ENCODE measurements at regions not wholly inside any gene's neighbourhood (a gene's known extent, or its start where the extent isn't known, plus 50 kb on each side); places are given as distances from the start of the nearest gene placed in this dataset.
"Not testable (repeated sequence)": the region's sequence is repeated elsewhere in the genome, so short reads cannot be mapped to it uniquely, and the experiment has no call there.

GRCh38 chr5:167412556-167412955 is 878.9 kb upstream of the WWC1 start:
- DNase-seq (ENCODE audit: extremely low read depth, low read depth), result no peak
- no peak for TF ChIP-seq CTCF (IDR thresholded peaks at IDR 0.05; ENCODE audit: low read depth, low read length)

- no peak for DNase-seq (ENCODE audit: extremely low read depth, low read depth)
- no peak for TF ChIP-seq CTCF (IDR thresholded peaks at IDR 0.05; ENCODE audit: low read depth, low read length)
Measured at GRCh38 chr5:167413506-167413905, 877.9 kb upstream of the WWC1 start.

- no peak for TF ChIP-seq CTCF (IDR thresholded peaks at IDR 0.05; ENCODE audit: low read depth, low read length)
Measured at GRCh38 chr5:167414611-167415010, 876.8 kb upstream of the WWC1 start.

GRCh38 chr5:167415779-167416746 is 875.4 kb upstream of the WWC1 start:
- no peak for DNase-seq (ENCODE audit: extremely low read depth, low read depth)
- no peak for TF ChIP-seq CTCF (IDR thresholded peaks at IDR 0.05; ENCODE audit: low read depth, low read length)

More at GRCh38 chr5:167414611-167415010, 876.8 kb upstream of the WWC1 start:
- no peak for DNase-seq (ENCODE audit: extremely low read depth, low read depth)

- TF ChIP-seq CTCF (IDR thresholded peaks at IDR 0.05; ENCODE audit: low read depth, low read length), result no peak
- DNase-seq (ENCODE audit: extremely low read depth, low read depth), result no peak
Measured at GRCh38 chr5:167417662-167418061, 873.8 kb upstream of the WWC1 start.

GRCh38 chr5:167425161-167425560 is 866.3 kb upstream of the WWC1 start:
- no peak for TF ChIP-seq CTCF (IDR thresholded peaks at IDR 0.05; ENCODE audit: low read depth, low read length)
- no peak for DNase-seq (ENCODE audit: extremely low read depth, low read depth)

- no peak for DNase-seq (ENCODE audit: extremely low read depth, low read depth)
- TF ChIP-seq CTCF (IDR thresholded peaks at IDR 0.05; ENCODE audit: low read depth, low read length), result no peak
Measured at GRCh38 chr5:167426501-167426900, 864.9 kb upstream of the WWC1 start.

GRCh38 chr5:167427641-167428040 is 863.8 kb upstream of the WWC1 start:
- not testable (repeated sequence) for DNase-seq (ENCODE audit: extremely low read depth, low read depth)
